Activated T-cell treated with anti-CD3 and anti-CD28 coated beads, Interleukin-2, amount 50 U/mL, for 4 hours (primary cell): ENCODE measurements at regions not wholly inside any gene's neighbourhood (a gene's known extent, or its start where the extent isn't known, plus 50 kb on each side); places are given as distances from the start of the nearest gene placed in this dataset.

Experiments used
- ATAC-seq, 2 donors: fragments of 200-7000 bp; cut with Tn5 transposase; one replicate each; pipeline ENCODE4 v1.10.0; 2021
- DNase-seq: peaks from one replicate; pipeline ENCODE4 v3.0.0-alpha.2; 2020
- H3K27me3 Mint-ChIP-seq: one replicate; pipeline ENCODE4 v1.8.0; 2021; ENCODE audit warnings: low read depth, mixed read lengths
- H3K36me3 Mint-ChIP-seq: one replicate; pipeline ENCODE4 v1.8.0; 2022; ENCODE audit warnings: mixed read lengths; ENCODE audit not compliant: insufficient read depth
- H3K4me1 Mint-ChIP-seq: one replicate; pipeline ENCODE4 v1.8.0; 2021; ENCODE audit warnings: low read depth, mixed read lengths
- H3K4me3 Mint-ChIP-seq: one replicate; pipeline ENCODE4 v1.8.0; 2021; ENCODE audit warnings: mild to moderate bottlenecking, moderate library complexity, mixed read lengths
- H3K9me3 Mint-ChIP-seq: one replicate; pipeline ENCODE4 v1.8.0; 2021; ENCODE audit warnings: mixed read lengths

GRCh38 chr18:6649421-6650126 is 79.9 kb upstream of the ARHGAP28 start:
- H3K36me3 Mint-ChIP-seq = no peaks in the 10 kb centered on the region
- peaks cover 20% of the 10 kb centered on the region for H3K9me3 Mint-ChIP-seq
- H3K4me1 Mint-ChIP-seq = no peaks in the 10 kb centered on the region
- H3K27me3 Mint-ChIP-seq = no peaks in the 10 kb centered on the region
- ATAC-seq = no peak
- H3K4me3 Mint-ChIP-seq = no peak overlapping the region
- DNase-seq = no peak

GRCh38 chr18:6650127-6650507 is 79.4 kb upstream of the ARHGAP28 start:
- no peaks in the 10 kb centered on the region for H3K36me3 Mint-ChIP-seq
- H3K9me3 Mint-ChIP-seq = peaks cover 20% of the 10 kb centered on the region
- H3K4me3 Mint-ChIP-seq = no peak overlapping the region
- no peaks in the 10 kb centered on the region for H3K4me1 Mint-ChIP-seq
- DNase-seq (no peak), ATAC-seq (no peak)
- H3K27me3 Mint-ChIP-seq = no peaks in the 10 kb centered on the region

GRCh38 chr18:6650747-6651146 is 78.8 kb upstream of the ARHGAP28 start:
- Mint-ChIP-seq H3K27me3 (no peaks in the 10 kb centered on the region), H3K9me3 (peaks cover 20% of the 10 kb centered on the region)
- ATAC-seq = no peak

GRCh38 chr18:6652098-6652497 is 77.4 kb upstream of the ARHGAP28 start:
- no peaks in the 10 kb centered on the region for H3K36me3 Mint-ChIP-seq
- peaks cover 12% of the 10 kb centered on the region for H3K9me3 Mint-ChIP-seq
- no peak overlapping the region for H3K4me3 Mint-ChIP-seq
- H3K4me1 Mint-ChIP-seq = no peaks in the 10 kb centered on the region
- no peak for ATAC-seq
- DNase-seq = no peak
- H3K27me3 Mint-ChIP-seq = no peaks in the 10 kb centered on the region

More at GRCh38 chr18:6650747-6651146, 78.8 kb upstream of the ARHGAP28 start:
- no peak for DNase-seq
- no peak overlapping the region for H3K4me3 Mint-ChIP-seq
- no peaks in the 10 kb centered on the region for H3K4me1 Mint-ChIP-seq
- H3K36me3 Mint-ChIP-seq = no peaks in the 10 kb centered on the region

- ATAC-seq = no peak
- H3K27me3 Mint-ChIP-seq = no peaks in the 10 kb centered on the region
- no peak for DNase-seq
- no peak overlapping the region for H3K4me3 Mint-ChIP-seq
- no peaks in the 10 kb centered on the region for H3K4me1 Mint-ChIP-seq
- H3K9me3 Mint-ChIP-seq = peaks cover 8% of the 10 kb centered on the region
- H3K36me3 Mint-ChIP-seq = no peaks in the 10 kb centered on the region
These were observed 75.6 kb upstream of the ARHGAP28 start for GRCh38 chr18:6653880-6654279.

GRCh38 chr18:6659963-6660725 is 69.4 kb upstream of the ARHGAP28 start:
- Mint-ChIP-seq H3K4me3 (no peak overlapping the region), H3K9me3 (peaks cover 4% of the 10 kb centered on the region), H3K36me3 (no peaks in the 10 kb centered on the region), H3K4me1 (no peaks in the 10 kb centered on the region), H3K27me3 (no peaks in the 10 kb centered on the region)
- ATAC-seq (no peak), DNase-seq (no peak)

GRCh38 chr18:6661692-6662415 is 67.7 kb upstream of the ARHGAP28 start:
- no peak for ATAC-seq
- no peaks in the 10 kb centered on the region for H3K27me3 Mint-ChIP-seq
- no peaks in the 10 kb centered on the region for H3K4me1 Mint-ChIP-seq
- DNase-seq = no peak
- H3K36me3 Mint-ChIP-seq = no peaks in the 10 kb centered on the region
- H3K4me3 Mint-ChIP-seq = no peak overlapping the region
- H3K9me3 Mint-ChIP-seq = peaks cover 4% of the 10 kb centered on the region

- no peak for DNase-seq
- Mint-ChIP-seq H3K4me1 (no peaks in the 10 kb centered on the region), H3K27me3 (no peaks in the 10 kb centered on the region), H3K4me3 (no peak overlapping the region), H3K9me3 (peaks cover 7% of the 10 kb centered on the region), H3K36me3 (no peaks in the 10 kb centered on the region)
- no peak for ATAC-seq
These were observed 63.4 kb upstream of the ARHGAP28 start for GRCh38 chr18:6666012-6666685.

- no peaks in the 10 kb centered on the region for H3K27me3 Mint-ChIP-seq
These were observed 60.7 kb upstream of the ARHGAP28 start for GRCh38 chr18:6668836-6669235.

GRCh38 chr18:6672821-6673308 is 56.7 kb upstream of the ARHGAP28 start:
- Mint-ChIP-seq H3K27me3 (no peaks in the 10 kb centered on the region), H3K9me3 (peaks cover 14% of the 10 kb centered on the region), H3K4me1 (no peaks in the 10 kb centered on the region), H3K36me3 (no peaks in the 10 kb centered on the region), H3K4me3 (no peak overlapping the region)
- no peak for DNase-seq
- no peak for ATAC-seq

More at GRCh38 chr18:6668836-6669235, 60.7 kb upstream of the ARHGAP28 start:
- Mint-ChIP-seq H3K36me3 (no peaks in the 10 kb centered on the region), H3K9me3 (peaks cover 7% of the 10 kb centered on the region), H3K4me1 (no peaks in the 10 kb centered on the region), H3K4me3 (no peak overlapping the region)
- DNase-seq (no peak), ATAC-seq (no peak)

GRCh38 chr18:6677086-6677485 is 52.4 kb upstream of the ARHGAP28 start:
- ATAC-seq (no peak), DNase-seq (no peak)
- Mint-ChIP-seq H3K4me1 (no peaks in the 10 kb centered on the region), H3K36me3 (no peaks in the 10 kb centered on the region), H3K9me3 (peaks cover 11% of the 10 kb centered on the region), H3K4me3 (no peak overlapping the region), H3K27me3 (no peaks in the 10 kb centered on the region)

GRCh38 chr18:6679201-6679600 is 50.3 kb upstream of the ARHGAP28 start:
- Mint-ChIP-seq H3K4me3 (no peak overlapping the region), H3K36me3 (no peaks in the 10 kb centered on the region), H3K9me3 (peaks cover 11% of the 10 kb centered on the region), H3K27me3 (no peaks in the 10 kb centered on the region), H3K4me1 (no peaks in the 10 kb centered on the region)
- ATAC-seq (no peak), DNase-seq (no peak)
